Right lobe of liver (tissue), 4 donors: ENCODE measurements at regions not wholly inside any gene's neighbourhood (a gene's known extent, or its start where the extent isn't known, plus 50 kb on each side); places are given as distances from the start of the nearest gene placed in this dataset.

Source experiments
- POLR2A ChIP-seq: fragments of 450-650 bp; IDR thresholded peaks from one replicate; pipeline ENCODE4 v1.6.1; 2017; ENCODE audit warnings: antibody characterized with exemption, mild to moderate bottlenecking
- TF ChIP-seq, protein P1 (sequence below), 4 donors: fragments of 200-600 bp in 3 of 4; fragments of 450-650 bp in 1 of 4; IDR thresholded peaks; one replicate each; pipeline versions ENCODE4 v1.5.1 to v1.8.0; 2016 to 2022; ENCODE audit warnings: antibody characterized with exemption in 4 of 4, mild to moderate bottlenecking in 2 of 4
- donor health status: DM: no; HTN: no; CAD: no.
- donor health status: DM: no; HTN: no; CAD: no.
- donor health status: DM: no; HTN: yes; CAD: no.

GRCh38 chr13:62564770-62565169 is 1149.1 kb upstream of the PCDH20 start:
- TF ChIP-seq, protein P1, sequence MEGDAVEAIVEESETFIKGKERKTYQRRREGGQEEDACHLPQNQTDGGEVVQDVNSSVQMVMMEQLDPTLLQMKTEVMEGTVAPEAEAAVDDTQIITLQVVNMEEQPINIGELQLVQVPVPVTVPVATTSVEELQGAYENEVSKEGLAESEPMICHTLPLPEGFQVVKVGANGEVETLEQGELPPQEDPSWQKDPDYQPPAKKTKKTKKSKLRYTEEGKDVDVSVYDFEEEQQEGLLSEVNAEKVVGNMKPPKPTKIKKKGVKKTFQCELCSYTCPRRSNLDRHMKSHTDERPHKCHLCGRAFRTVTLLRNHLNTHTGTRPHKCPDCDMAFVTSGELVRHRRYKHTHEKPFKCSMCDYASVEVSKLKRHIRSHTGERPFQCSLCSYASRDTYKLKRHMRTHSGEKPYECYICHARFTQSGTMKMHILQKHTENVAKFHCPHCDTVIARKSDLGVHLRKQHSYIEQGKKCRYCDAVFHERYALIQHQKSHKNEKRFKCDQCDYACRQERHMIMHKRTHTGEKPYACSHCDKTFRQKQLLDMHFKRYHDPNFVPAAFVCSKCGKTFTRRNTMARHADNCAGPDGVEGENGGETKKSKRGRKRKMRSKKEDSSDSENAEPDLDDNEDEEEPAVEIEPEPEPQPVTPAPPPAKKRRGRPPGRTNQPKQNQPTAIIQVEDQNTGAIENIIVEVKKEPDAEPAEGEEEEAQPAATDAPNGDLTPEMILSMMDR (IDR thresholded peaks at IDR 0.05): no peak
- TF ChIP-seq POLR2A: no peak
